ENCODE measurements at regions not wholly inside any gene's neighbourhood (a gene's known extent, or its start where the extent isn't known, plus 50 kb on each side); places are given as distances from the start of the nearest gene placed in this dataset.

DNA sequence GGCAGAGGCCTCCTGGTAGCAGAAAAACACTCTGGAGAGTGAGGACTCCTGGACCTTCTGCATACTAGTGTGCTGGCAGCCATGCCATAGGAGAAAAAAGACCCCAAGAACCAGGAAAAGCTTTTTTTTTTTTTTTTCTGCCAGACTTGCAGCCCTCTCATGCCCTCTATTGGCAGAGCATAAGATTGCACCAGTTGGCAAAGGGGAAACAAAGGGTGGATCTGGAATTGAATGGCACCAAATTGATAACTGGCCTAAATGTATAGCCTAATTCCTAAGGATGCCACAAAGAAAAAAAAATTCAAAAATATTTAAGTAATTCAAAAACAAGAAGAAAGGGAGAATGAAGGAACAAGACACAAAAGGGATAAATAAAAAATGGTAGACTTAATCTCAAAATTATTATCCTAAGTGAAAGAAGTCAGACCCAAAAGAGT is 112.5 kb upstream of the GHITM start:
- H3K27me3 ChIP-seq (ENCODE audit: control insufficient read depth, insufficient read depth, low read length) = no peaks in the 10 kb centered on the region
- no peaks in the 10 kb centered on the region for H3K4me1 ChIP-seq
- H3K9me3 ChIP-seq (ENCODE audit: control insufficient read depth, low read length) = no peaks in the 10 kb centered on the region
- no peaks in the 10 kb centered on the region for H3K36me3 ChIP-seq (ENCODE audit: control insufficient read depth, insufficient read depth, low read length)
- no peak overlapping the region for H3K27ac ChIP-seq
- no peak overlapping the region for H3K9ac ChIP-seq
- H3K4me3 ChIP-seq (ENCODE audit: low read depth, low read length) = no peak overlapping the region
- H3K4me2 ChIP-seq (ENCODE audit: low read length) = no peak overlapping the region
- no peak overlapping the region for H2AFZ ChIP-seq
- peak; percentile 13 for TF ChIP-seq CTCF (IDR thresholded peaks at IDR 0.05)
- H3K79me2 ChIP-seq = no peaks in the 10 kb centered on the region

GRCh38 chr10:84029840-84030239 is 109.5 kb upstream of the GHITM start:
- Histone ChIP-seq H3K9me3 (ENCODE audit: control insufficient read depth, low read length) (no peaks in the 10 kb centered on the region), H3K36me3 (ENCODE audit: control insufficient read depth, insufficient read depth, low read length) (no peaks in the 10 kb centered on the region), H3K4me3 (ENCODE audit: low read depth, low read length) (no peak overlapping the region), H2AFZ (no peak overlapping the region), H3K4me2 (ENCODE audit: low read length) (no peak overlapping the region), H3K27ac (no peak overlapping the region), H3K9ac (no peak overlapping the region), H3K27me3 (ENCODE audit: control insufficient read depth, insufficient read depth, low read length) (no peaks in the 10 kb centered on the region), H3K79me2 (no peaks in the 10 kb centered on the region), H3K4me1 (no peaks in the 10 kb centered on the region)
- TF ChIP-seq CTCF (IDR thresholded peaks at IDR 0.05) = no peak

DNA sequence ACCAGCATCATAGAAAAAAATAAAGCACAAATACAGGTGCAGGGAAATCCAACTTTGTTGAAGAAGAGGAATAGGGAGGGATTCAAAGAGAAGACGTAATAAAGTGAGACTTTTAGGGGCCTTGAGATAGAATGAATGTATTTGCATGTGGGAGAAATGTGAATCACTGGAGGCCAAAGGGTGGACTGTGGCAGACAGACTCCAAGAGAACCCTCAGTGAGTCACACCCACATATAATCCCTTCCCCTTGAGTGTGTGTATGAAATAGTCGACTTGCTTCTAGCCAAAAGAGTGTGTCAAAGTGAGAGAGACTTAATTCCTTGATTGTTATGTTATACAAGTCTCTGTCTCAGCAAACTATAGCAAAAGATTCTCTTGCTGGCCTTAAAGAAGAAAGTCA is 101.3 kb upstream of the GHITM start:
- Histone ChIP-seq H3K36me3 (ENCODE audit: control insufficient read depth, insufficient read depth, low read length) (no peaks in the 10 kb centered on the region), H3K9ac (no peak overlapping the region), H3K4me1 (no peaks in the 10 kb centered on the region), H3K27me3 (ENCODE audit: control insufficient read depth, insufficient read depth, low read length) (no peaks in the 10 kb centered on the region), H3K4me2 (ENCODE audit: low read length) (no peak overlapping the region), H3K4me3 (ENCODE audit: low read depth, low read length) (no peak overlapping the region), H3K9me3 (ENCODE audit: control insufficient read depth, low read length) (no peaks in the 10 kb centered on the region), H2AFZ (no peak overlapping the region), H3K79me2 (no peaks in the 10 kb centered on the region), H3K27ac (no peak overlapping the region)
- no peak for TF ChIP-seq CTCF (IDR thresholded peaks at IDR 0.05)

DNA sequence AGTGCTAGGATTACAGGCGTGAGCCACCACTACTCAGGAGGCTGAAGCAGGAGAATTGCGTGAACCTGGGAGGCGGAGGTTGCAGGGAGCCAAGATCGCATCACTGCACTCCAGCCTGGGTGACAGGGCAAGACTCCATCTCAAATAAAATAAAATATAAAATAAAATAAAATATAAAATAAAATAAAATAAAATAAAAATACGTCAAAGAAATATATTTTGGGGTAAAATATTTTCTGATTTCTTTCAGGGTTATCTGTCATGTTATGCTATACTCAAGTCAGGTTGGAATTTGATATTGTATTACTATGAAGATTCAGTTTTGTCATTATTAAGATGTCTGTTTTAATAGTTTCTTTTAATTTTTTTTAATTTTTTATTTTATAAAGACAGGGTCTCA is 99.4 kb upstream of the GHITM start:
- Histone ChIP-seq H3K9me3 (ENCODE audit: control insufficient read depth, low read length) (no peaks in the 10 kb centered on the region), H2AFZ (no peak overlapping the region), H3K4me2 (ENCODE audit: low read length) (no peak overlapping the region), H3K9ac (no peak overlapping the region), H3K27ac (no peak overlapping the region), H3K36me3 (ENCODE audit: control insufficient read depth, insufficient read depth, low read length) (no peaks in the 10 kb centered on the region), H3K4me3 (ENCODE audit: low read depth, low read length) (no peak overlapping the region), H3K27me3 (ENCODE audit: control insufficient read depth, insufficient read depth, low read length) (no peaks in the 10 kb centered on the region), H3K4me1 (no peaks in the 10 kb centered on the region), H3K79me2 (no peaks in the 10 kb centered on the region)
- no peak for TF ChIP-seq CTCF (IDR thresholded peaks at IDR 0.05)

GRCh38 chr10:84047258-84048010 is 91.9 kb upstream of the GHITM start:
- Histone ChIP-seq H3K4me1 (no peaks in the 10 kb centered on the region), H3K4me2 (ENCODE audit: low read length) (no peak overlapping the region), H3K79me2 (no peaks in the 10 kb centered on the region), H2AFZ (no peak overlapping the region), H3K9ac (no peak overlapping the region), H3K36me3 (ENCODE audit: control insufficient read depth, insufficient read depth, low read length) (no peaks in the 10 kb centered on the region), H3K4me3 (ENCODE audit: low read depth, low read length) (no peak overlapping the region), H3K9me3 (ENCODE audit: control insufficient read depth, low read length) (no peaks in the 10 kb centered on the region), H3K27ac (no peak overlapping the region), H3K27me3 (ENCODE audit: control insufficient read depth, insufficient read depth, low read length) (no peaks in the 10 kb centered on the region)
- no peak for TF ChIP-seq CTCF (IDR thresholded peaks at IDR 0.05)

Measured in parathyroid adenoma (tissue), 2 donors.